ENCODE measurements at regions not wholly inside any gene's neighbourhood (a gene's known extent, or its start where the extent isn't known, plus 50 kb on each side); places are given as distances from the start of the nearest gene placed in this dataset.

DNA sequence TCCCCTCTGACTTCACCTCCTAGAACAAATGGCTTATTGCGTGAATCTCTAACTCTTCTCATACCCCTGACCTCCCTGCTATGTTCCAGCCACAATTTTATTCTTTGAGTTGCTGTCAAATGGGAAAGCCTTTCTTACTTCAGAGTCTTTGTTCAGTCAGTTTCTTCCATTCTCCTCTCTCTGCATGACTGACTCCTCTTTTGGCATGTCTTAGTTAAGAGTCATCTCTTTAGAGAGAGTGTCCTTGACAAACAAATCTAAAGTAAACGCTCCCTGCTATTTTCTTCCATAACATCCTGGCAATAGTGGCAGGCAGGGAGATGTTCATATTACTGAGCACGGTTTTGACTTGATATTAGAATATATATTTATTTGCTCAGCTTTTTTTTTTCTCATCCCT, 170.7 kb upstream of the ERBB4 start:
- Mint-ChIP-seq H3K9me3 (no peaks in the 10 kb centered on the region), H3K36me3 (ENCODE audit: low read depth) (no peaks in the 10 kb centered on the region), H3K4me3 (no peak overlapping the region), H3K27me3 (ENCODE audit: insufficient read depth, low read depth, poor library complexity) (no peaks in the 10 kb centered on the region), H3K27ac (no peak overlapping the region), H3K4me1 (peaks cover 8% of the 10 kb centered on the region; the same call in 2 of the 3 replicates)
- Histone ChIP-seq H3K36me3 (ENCODE audit: insufficient read depth) (no peaks in the 10 kb centered on the region), H3K27ac (ENCODE audit: low read depth) (no peak overlapping the region), H3K27me3 (ENCODE audit: insufficient read depth) (no peaks in the 10 kb centered on the region), H4K20me1 (replicated peaks; ENCODE audit: insufficient read depth) (no peaks in the 10 kb centered on the region), H3K79me2 (replicated peaks; ENCODE audit: insufficient read depth) (no peaks in the 10 kb centered on the region), H3K4me1 (ENCODE audit: insufficient read depth) (no peaks in the 10 kb centered on the region), H3K4me3 (no peak overlapping the region), H3K9me2 (ENCODE audit: insufficient read depth) (peaks cover 15% of the 10 kb centered on the region), H3K4me2 (no peak overlapping the region), H2AFZ (no peak overlapping the region; the same call in 1 of the 2 replicates), H3F3A (replicated peaks; ENCODE audit: low read depth) (no peaks in the 10 kb centered on the region)
- no peak for DNase-seq (ENCODE audit: low spot score)
- ATAC-seq = no peak
- TF ChIP-seq POLR2AphosphoS5 (IDR thresholded peaks at IDR 0.05; ENCODE audit: low read depth) = no peak
- TF ChIP-seq JUNB (IDR thresholded peaks at IDR 0.05; ENCODE audit: unreplicated experiment) = no peak
- no peak for TF ChIP-seq ZNF331 (CRISPR knock-in tag; IDR thresholded peaks at IDR 0.05; ENCODE audit: low read depth)
- TF ChIP-seq, protein P1, sequence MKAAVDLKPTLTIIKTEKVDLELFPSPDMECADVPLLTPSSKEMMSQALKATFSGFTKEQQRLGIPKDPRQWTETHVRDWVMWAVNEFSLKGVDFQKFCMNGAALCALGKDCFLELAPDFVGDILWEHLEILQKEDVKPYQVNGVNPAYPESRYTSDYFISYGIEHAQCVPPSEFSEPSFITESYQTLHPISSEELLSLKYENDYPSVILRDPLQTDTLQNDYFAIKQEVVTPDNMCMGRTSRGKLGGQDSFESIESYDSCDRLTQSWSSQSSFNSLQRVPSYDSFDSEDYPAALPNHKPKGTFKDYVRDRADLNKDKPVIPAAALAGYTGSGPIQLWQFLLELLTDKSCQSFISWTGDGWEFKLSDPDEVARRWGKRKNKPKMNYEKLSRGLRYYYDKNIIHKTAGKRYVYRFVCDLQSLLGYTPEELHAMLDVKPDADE (IDR thresholded peaks at IDR 0.05) = no peak
- TF ChIP-seq NANOG (IDR thresholded peaks at IDR 0.05; ENCODE audit: borderline replicate concordance) = no peak

DNA sequence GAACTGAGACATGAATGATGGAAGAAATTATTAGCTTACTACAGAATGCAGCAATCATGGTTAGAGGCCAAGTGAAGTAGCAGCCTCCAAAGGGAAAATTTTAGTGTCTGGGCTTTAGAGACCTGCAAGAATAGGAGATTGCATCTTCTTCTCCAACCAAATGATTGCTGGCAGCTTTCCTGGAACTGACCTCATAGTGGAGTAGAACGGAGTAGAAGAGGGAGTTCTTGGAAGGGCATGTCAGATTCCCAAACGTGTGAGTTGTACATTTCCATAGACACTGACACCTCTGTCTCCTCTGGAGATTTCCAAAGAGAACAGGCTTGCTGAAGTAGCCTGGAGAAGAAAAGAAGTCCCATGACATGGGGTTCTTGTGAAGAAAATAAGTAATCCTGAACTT, 169.8 kb upstream of the ERBB4 start:
- Mint-ChIP-seq H3K27ac (no peak overlapping the region), H3K36me3 (ENCODE audit: low read depth) (no peaks in the 10 kb centered on the region), H3K27me3 (ENCODE audit: insufficient read depth, low read depth, poor library complexity) (no peaks in the 10 kb centered on the region), H3K4me3 (no peak overlapping the region), H3K9me3 (no peaks in the 10 kb centered on the region), H3K4me1 (peaks cover 8% of the 10 kb centered on the region; the same call in 2 of the 3 replicates)
- H4K20me1 ChIP-seq (replicated peaks; ENCODE audit: insufficient read depth) = no peaks in the 10 kb centered on the region
- no peaks in the 10 kb centered on the region for H3K79me2 ChIP-seq (replicated peaks; ENCODE audit: insufficient read depth)
- no peak overlapping the region for H3K4me2 ChIP-seq
- no peak for ATAC-seq
- H3K4me1 ChIP-seq (ENCODE audit: insufficient read depth) = no peaks in the 10 kb centered on the region
- no peak for DNase-seq (ENCODE audit: low spot score)
- peaks cover 15% of the 10 kb centered on the region for H3K9me2 ChIP-seq (ENCODE audit: insufficient read depth)
- no peak overlapping the region for H2AFZ ChIP-seq
- no peaks in the 10 kb centered on the region for H3K27me3 ChIP-seq (ENCODE audit: insufficient read depth)
- H3F3A ChIP-seq (replicated peaks; ENCODE audit: low read depth) = no peaks in the 10 kb centered on the region
- TF ChIP-seq, protein P2, sequence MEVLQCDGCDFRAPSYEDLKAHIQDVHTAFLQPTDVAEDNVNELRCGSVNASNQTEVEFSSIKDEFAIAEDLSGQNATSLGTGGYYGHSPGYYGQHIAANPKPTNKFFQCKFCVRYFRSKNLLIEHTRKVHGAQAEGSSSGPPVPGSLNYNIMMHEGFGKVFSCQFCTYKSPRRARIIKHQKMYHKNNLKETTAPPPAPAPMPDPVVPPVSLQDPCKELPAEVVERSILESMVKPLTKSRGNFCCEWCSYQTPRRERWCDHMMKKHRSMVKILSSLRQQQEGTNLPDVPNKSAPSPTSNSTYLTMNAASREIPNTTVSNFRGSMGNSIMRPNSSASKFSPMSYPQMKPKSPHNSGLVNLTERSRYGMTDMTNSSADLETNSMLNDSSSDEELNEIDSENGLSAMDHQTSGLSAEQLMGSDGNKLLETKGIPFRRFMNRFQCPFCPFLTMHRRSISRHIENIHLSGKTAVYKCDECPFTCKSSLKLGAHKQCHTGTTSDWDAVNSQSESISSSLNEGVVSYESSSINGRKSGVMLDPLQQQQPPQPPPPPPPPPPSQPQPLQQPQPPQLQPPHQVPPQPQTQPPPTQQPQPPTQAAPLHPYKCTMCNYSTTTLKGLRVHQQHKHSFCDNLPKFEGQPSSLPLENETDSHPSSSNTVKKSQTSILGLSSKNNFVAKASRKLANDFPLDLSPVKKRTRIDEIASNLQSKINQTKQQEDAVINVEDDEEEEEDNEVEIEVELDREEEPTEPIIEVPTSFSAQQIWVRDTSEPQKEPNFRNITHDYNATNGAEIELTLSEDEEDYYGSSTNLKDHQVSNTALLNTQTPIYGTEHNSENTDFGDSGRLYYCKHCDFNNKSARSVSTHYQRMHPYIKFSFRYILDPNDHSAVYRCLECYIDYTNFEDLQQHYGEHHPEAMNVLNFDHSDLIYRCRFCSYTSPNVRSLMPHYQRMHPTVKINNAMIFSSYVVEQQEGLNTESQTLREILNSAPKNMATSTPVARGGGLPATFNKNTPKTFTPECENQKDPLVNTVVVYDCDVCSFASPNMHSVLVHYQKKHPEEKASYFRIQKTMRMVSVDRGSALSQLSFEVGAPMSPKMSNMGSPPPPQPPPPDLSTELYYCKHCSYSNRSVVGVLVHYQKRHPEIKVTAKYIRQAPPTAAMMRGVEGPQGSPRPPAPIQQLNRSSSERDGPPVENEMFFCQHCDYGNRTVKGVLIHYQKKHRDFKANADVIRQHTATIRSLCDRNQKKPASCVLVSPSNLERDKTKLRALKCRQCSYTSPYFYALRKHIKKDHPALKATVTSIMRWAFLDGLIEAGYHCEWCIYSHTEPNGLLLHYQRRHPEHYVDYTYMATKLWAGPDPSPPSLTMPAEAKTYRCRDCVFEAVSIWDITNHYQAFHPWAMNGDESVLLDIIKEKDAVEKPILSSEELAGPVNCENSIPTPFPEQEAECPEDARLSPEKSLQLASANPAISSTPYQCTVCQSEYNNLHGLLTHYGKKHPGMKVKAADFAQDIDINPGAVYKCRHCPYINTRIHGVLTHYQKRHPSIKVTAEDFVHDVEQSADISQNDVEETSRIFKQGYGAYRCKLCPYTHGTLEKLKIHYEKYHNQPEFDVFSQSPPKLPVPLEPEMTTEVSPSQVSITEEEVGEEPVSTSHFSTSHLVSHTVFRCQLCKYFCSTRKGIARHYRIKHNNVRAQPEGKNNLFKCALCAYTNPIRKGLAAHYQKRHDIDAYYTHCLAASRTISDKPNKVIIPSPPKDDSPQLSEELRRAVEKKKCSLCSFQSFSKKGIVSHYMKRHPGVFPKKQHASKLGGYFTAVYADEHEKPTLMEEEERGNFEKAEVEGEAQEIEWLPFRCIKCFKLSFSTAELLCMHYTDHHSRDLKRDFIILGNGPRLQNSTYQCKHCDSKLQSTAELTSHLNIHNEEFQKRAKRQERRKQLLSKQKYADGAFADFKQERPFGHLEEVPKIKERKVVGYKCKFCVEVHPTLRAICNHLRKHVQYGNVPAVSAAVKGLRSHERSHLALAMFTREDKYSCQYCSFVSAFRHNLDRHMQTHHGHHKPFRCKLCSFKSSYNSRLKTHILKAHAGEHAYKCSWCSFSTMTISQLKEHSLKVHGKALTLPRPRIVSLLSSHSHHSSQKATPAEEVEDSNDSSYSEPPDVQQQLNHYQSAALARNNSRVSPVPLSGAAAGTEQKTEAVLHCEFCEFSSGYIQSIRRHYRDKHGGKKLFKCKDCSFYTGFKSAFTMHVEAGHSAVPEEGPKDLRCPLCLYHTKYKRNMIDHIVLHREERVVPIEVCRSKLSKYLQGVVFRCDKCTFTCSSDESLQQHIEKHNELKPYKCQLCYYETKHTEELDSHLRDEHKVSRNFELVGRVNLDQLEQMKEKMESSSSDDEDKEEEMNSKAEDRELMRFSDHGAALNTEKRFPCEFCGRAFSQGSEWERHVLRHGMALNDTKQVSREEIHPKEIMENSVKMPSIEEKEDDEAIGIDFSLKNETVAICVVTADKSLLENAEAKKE (CRISPR knock-in tag; IDR thresholded peaks at IDR 0.05) = no peak
- no peak for TF ChIP-seq POLR2AphosphoS5 (IDR thresholded peaks at IDR 0.05; ENCODE audit: low read depth)
- no peak for TF ChIP-seq JUNB (IDR thresholded peaks at IDR 0.05; ENCODE audit: unreplicated experiment)
- no peak for TF ChIP-seq NANOG (IDR thresholded peaks at IDR 0.05; ENCODE audit: borderline replicate concordance)
- no peaks in the 10 kb centered on the region for H3K36me3 ChIP-seq (ENCODE audit: insufficient read depth)
- H3K27ac ChIP-seq (ENCODE audit: low read depth) = no peak overlapping the region
- H3K4me3 ChIP-seq = no peak overlapping the region

All from GM23338 (cell line).